PC-3 (cell line): ENCODE measurements at regions not wholly inside any gene's neighbourhood (a gene's known extent, or its start where the extent isn't known, plus 50 kb on each side); places are given as distances from the start of the nearest gene placed in this dataset.
"Not testable (repeated sequence)": the region's sequence is repeated elsewhere in the genome, so short reads cannot be mapped to it uniquely, and the experiment has no call there.

ENCODE experiments used
- EZH2phosphoT487 ChIP-seq: fragments of 300-600 bp; sonication (generic); IDR thresholded peaks from 2 replicates; pipeline ENCODE4 v1.6.1; 2018; ENCODE audit warnings: mild to moderate bottlenecking, antibody characterized with exemption, low read length, borderline replicate concordance
- TF ChIP-seq, protein P1 (sequence below): fragments of 300-600 bp; sonication (generic); conservative IDR thresholded peaks from 2 replicates; pipeline ENCODE4 v1.5.1; 2017; ENCODE audit warnings: antibody characterized with exemption, low read depth, mild to moderate bottlenecking, low read length

DNA sequence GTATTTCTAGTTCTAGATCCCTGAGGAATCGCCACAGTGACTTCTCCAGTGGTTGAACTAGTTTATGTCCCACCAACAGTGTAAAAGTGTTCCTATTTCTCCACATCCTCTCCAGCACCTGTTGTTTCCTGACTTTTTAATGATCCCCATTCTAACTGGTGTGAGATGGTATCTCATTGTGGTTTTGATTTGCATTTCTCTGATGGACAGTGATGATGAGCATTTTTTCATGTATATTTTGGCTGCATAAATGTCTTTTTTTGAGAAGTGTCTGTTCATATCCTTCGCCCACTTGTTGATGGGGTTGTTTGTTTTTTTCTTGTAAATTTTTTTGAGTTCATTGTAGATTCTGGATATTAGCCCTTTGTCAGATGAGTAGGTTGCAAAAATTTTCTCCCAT, 223.2 kb upstream of the MINDY3 start:
- TF ChIP-seq, protein P1, sequence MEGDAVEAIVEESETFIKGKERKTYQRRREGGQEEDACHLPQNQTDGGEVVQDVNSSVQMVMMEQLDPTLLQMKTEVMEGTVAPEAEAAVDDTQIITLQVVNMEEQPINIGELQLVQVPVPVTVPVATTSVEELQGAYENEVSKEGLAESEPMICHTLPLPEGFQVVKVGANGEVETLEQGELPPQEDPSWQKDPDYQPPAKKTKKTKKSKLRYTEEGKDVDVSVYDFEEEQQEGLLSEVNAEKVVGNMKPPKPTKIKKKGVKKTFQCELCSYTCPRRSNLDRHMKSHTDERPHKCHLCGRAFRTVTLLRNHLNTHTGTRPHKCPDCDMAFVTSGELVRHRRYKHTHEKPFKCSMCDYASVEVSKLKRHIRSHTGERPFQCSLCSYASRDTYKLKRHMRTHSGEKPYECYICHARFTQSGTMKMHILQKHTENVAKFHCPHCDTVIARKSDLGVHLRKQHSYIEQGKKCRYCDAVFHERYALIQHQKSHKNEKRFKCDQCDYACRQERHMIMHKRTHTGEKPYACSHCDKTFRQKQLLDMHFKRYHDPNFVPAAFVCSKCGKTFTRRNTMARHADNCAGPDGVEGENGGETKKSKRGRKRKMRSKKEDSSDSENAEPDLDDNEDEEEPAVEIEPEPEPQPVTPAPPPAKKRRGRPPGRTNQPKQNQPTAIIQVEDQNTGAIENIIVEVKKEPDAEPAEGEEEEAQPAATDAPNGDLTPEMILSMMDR = not testable (repeated sequence)
- TF ChIP-seq EZH2phosphoT487 = not testable (repeated sequence)
